ENCODE measurements at regions not wholly inside any gene's neighbourhood (a gene's known extent, or its start where the extent isn't known, plus 50 kb on each side); places are given as distances from the start of the nearest gene placed in this dataset.

GRCh38 chr7:46600340-46600739 is 679.3 kb upstream of the IGFBP3 start:
- TF ChIP-seq GATA2 (IDR thresholded peaks at IDR 0.05; ENCODE audit: low read depth, low read length) (no peak), GATA3 (IDR thresholded peaks at IDR 0.05; ENCODE audit: low read depth, low read length) (no peak)

Measured in SH-SY5Y (cell line).